Neural progenitor cell (in vitro differentiated cells): ENCODE measurements at regions not wholly inside any gene's neighbourhood (a gene's known extent, or its start where the extent isn't known, plus 50 kb on each side); places are given as distances from the start of the nearest gene placed in this dataset.

Source experiments
- DNase-seq: peaks from one replicate; pipeline ENCODE4 v3.0.0-alpha.2; 2016; ENCODE audit warnings: low spot score
- H2AFZ ChIP-seq: fragments of 200-600 bp; sonication (generic); replicated peaks from 2 replicates; pipeline ENCODE4 v1.6.1; 2016; ENCODE audit warnings: antibody characterized with exemption
- H3F3A ChIP-seq: fragments of 200-600 bp; sonication (generic); 2 replicates; pipeline ENCODE4 v1.6.1; 2016; ENCODE audit warnings: antibody characterized with exemption, low read depth
- H3K27ac ChIP-seq: fragments of 200-600 bp; sonication (generic); 2 replicates; pipeline ENCODE4 v1.5.1; 2016; ENCODE audit warnings: mild to moderate bottlenecking
- H3K27me3 ChIP-seq: fragments of 200-600 bp; sonication (generic); 2 replicates; pipeline ENCODE4 v1.6.1; 2016; ENCODE audit warnings: mild to moderate bottlenecking, moderate library complexity
- H3K36me3 ChIP-seq: fragments of 200-600 bp; sonication (generic); 2 replicates; pipeline ENCODE4 v1.5.1; 2016
- H3K4me1 ChIP-seq: fragments of 200-600 bp; sonication (generic); 2 replicates; pipeline ENCODE4 v1.6.1; 2016; ENCODE audit warnings: mixed run types
- H3K4me2 ChIP-seq: fragments of 200-600 bp; sonication (generic); 2 replicates; pipeline ENCODE4 v1.6.1; 2016
- H3K4me3 ChIP-seq: fragments of 200-600 bp; sonication (generic); 2 replicates; pipeline ENCODE4 v1.5.1; 2016
- H3K79me2 ChIP-seq: fragments of 200-600 bp; sonication (generic); 2 replicates; pipeline ENCODE4 v1.6.1; 2016; ENCODE audit warnings: low read depth
- H3K9ac ChIP-seq: fragments of 200-600 bp; sonication (generic); 2 replicates; pipeline ENCODE4 v1.6.1; 2016
- H3K9me3 ChIP-seq: fragments of 200-600 bp; sonication (generic); 2 replicates; pipeline ENCODE4 v1.5.1; 2016; ENCODE audit warnings: low read depth
- H4K20me1 ChIP-seq: fragments of 200-600 bp; sonication (generic); 2 replicates; pipeline ENCODE4 v1.6.1; 2016; ENCODE audit warnings: low read depth
- H3K27ac Mint-ChIP-seq: 3 replicates; pipeline ENCODE4 v1.8.0; 2021; ENCODE audit warnings: mixed read lengths
- H3K27me3 Mint-ChIP-seq: 2 replicates; pipeline ENCODE4 v1.8.0; 2022; ENCODE audit warnings: low read depth, mild to moderate bottlenecking, inconsistent platforms, moderate library complexity, mixed read lengths; ENCODE audit not compliant: insufficient read depth
- H3K36me3 Mint-ChIP-seq: 3 replicates; pipeline ENCODE4 v1.8.0; 2021; ENCODE audit warnings: mixed read lengths
- H3K4me1 Mint-ChIP-seq: 3 replicates; pipeline ENCODE4 v1.8.0; 2021; ENCODE audit warnings: mixed read lengths
- H3K4me3 Mint-ChIP-seq: 3 replicates; pipeline ENCODE4 v1.8.0; 2021; ENCODE audit warnings: mild to moderate bottlenecking, moderate library complexity, mixed read lengths
- H3K9me3 Mint-ChIP-seq: 3 replicates; pipeline ENCODE4 v1.8.0; 2020; ENCODE audit warnings: mixed read lengths
- CTCF ChIP-seq: fragments of 200-600 bp; sonication (generic); IDR thresholded peaks from 2 replicates; pipeline ENCODE4 v1.5.1; 2017; ENCODE audit warnings: antibody characterized with exemption, mild to moderate bottlenecking
- EZH2 ChIP-seq: fragments of 200-600 bp; sonication (generic); IDR thresholded peaks from 2 replicates; pipeline ENCODE4 v1.6.1; 2017; ENCODE audit warnings: antibody characterized with exemption, mild to moderate bottlenecking, moderate library complexity
- EZH2phosphoT487 ChIP-seq: fragments of 200-600 bp; sonication (generic); IDR thresholded peaks from 2 replicates; pipeline ENCODE4 v1.6.1; 2017; ENCODE audit warnings: antibody characterized with exemption

- Mint-ChIP-seq H3K36me3 (no peaks in the 10 kb centered on the region), H3K27ac (no peak overlapping the region), H3K4me3 (no peak overlapping the region), H3K9me3 (no peaks in the 10 kb centered on the region), H3K27me3 (peaks cover 4% of the 10 kb centered on the region), H3K4me1 (peaks cover 6% of the 10 kb centered on the region)
- no peak overlapping the region for H3K4me3 ChIP-seq
- H3K4me2 ChIP-seq: no peak overlapping the region
- no peak for DNase-seq
- no peak overlapping the region for H3K9ac ChIP-seq
- no peaks in the 10 kb centered on the region for H3K27me3 ChIP-seq
- H3K79me2 ChIP-seq: no peaks in the 10 kb centered on the region
- no peaks in the 10 kb centered on the region for H3K36me3 ChIP-seq
- no peaks in the 10 kb centered on the region for H3K9me3 ChIP-seq
- H2AFZ ChIP-seq: no peak overlapping the region
- no peak for TF ChIP-seq EZH2
- TF ChIP-seq CTCF: no peak
- TF ChIP-seq EZH2phosphoT487: no peak
- H3K4me1 ChIP-seq: no peaks in the 10 kb centered on the region
- no peaks in the 10 kb centered on the region for H3F3A ChIP-seq
- H3K27ac ChIP-seq: no peak overlapping the region
- no peaks in the 10 kb centered on the region for H4K20me1 ChIP-seq
Observed at GRCh38 chr10:80709866-80710265, 172.2 kb downstream of the SH2D4B start.

DNA sequence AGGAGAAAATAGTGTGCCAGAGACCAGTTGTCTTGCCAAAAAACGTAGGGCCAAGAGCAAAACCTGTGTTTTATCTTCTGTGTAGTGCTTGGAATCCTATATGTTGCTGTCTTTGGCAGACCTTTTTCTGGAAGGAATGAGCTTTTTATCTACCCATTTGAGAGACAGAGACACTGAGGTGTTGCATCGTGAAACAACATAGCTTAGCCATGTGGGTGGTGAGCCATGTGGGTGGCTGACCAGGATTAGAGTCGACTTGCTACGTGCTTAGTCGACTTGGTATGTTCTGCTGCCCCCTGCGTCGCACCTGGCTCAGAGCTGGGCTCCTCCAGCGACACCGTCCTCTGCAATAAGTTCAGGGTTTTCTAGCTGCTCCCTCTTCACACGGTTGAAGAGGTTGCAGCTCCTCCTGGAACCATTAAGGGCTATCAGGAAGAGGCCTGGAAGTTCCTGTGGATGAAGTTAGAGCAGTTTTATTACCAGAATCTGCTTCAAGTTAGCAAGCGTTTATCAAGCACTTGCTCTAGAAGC, 175.8 kb downstream of the SH2D4B start:
- Mint-ChIP-seq H3K36me3 (no peaks in the 10 kb centered on the region), H3K9me3 (no peaks in the 10 kb centered on the region), H3K4me3 (no peak overlapping the region), H3K4me1 (peaks cover 21% of the 10 kb centered on the region), H3K27ac (no peak overlapping the region), H3K27me3 (peaks cover 4% of the 10 kb centered on the region)
- H3K4me1 ChIP-seq: no peaks in the 10 kb centered on the region
- peak; percentile 10 for DNase-seq
- no peak for TF ChIP-seq CTCF
- no peak for TF ChIP-seq EZH2phosphoT487
- no peak for TF ChIP-seq EZH2
- no peaks in the 10 kb centered on the region for H4K20me1 ChIP-seq
- H3K27ac ChIP-seq: no peak overlapping the region
- H3K9me3 ChIP-seq: no peaks in the 10 kb centered on the region
- no peaks in the 10 kb centered on the region for H3K36me3 ChIP-seq
- no peak overlapping the region for H3K9ac ChIP-seq
- H2AFZ ChIP-seq: no peak overlapping the region
- no peaks in the 10 kb centered on the region for H3F3A ChIP-seq
- H3K4me2 ChIP-seq: no peak overlapping the region
- no peaks in the 10 kb centered on the region for H3K79me2 ChIP-seq
- no peaks in the 10 kb centered on the region for H3K27me3 ChIP-seq
- no peak overlapping the region for H3K4me3 ChIP-seq

GRCh38 chr10:80714566-80714965, 176.9 kb downstream of the SH2D4B start:
- peaks cover 4% of the 10 kb centered on the region for H3K27me3 Mint-ChIP-seq
- no peaks in the 10 kb centered on the region for H3K9me3 ChIP-seq
- H3K4me3 Mint-ChIP-seq: no peak overlapping the region
- no peak overlapping the region for H3K27ac Mint-ChIP-seq
- no peaks in the 10 kb centered on the region for H3K79me2 ChIP-seq
- no peaks in the 10 kb centered on the region for H3K36me3 Mint-ChIP-seq
- peaks cover 20% of the 10 kb centered on the region for H3K4me1 Mint-ChIP-seq
- no peaks in the 10 kb centered on the region for H3K36me3 ChIP-seq
- H3F3A ChIP-seq: no peaks in the 10 kb centered on the region
- H4K20me1 ChIP-seq: no peaks in the 10 kb centered on the region
- no peak for DNase-seq
- no peak overlapping the region for H3K9ac ChIP-seq
- TF ChIP-seq CTCF (no peak), EZH2 (no peak), EZH2phosphoT487 (no peak)
- no peaks in the 10 kb centered on the region for H3K9me3 Mint-ChIP-seq
- no peaks in the 10 kb centered on the region for H3K27me3 ChIP-seq
- H3K27ac ChIP-seq: no peak overlapping the region
- H3K4me3 ChIP-seq: no peak overlapping the region
- H3K4me2 ChIP-seq: no peak overlapping the region
- no peaks in the 10 kb centered on the region for H3K4me1 ChIP-seq
- no peak overlapping the region for H2AFZ ChIP-seq
